Coronary artery (tissue), 2 donors: ENCODE measurements at regions not wholly inside any gene's neighbourhood (a gene's known extent, or its start where the extent isn't known, plus 50 kb on each side); places are given as distances from the start of the nearest gene placed in this dataset.

Experiments used
- DNase-seq: peaks from one replicate; pipeline ENCODE4 v3.0.0-alpha.2; 2017; ENCODE audit warnings: low spot score
- H3K27ac ChIP-seq, 2 donors: fragments of 200-600 bp; sonication (generic); one replicate each; pipeline ENCODE4 v1.5.1; 2016 to 2019
- H3K4me3 ChIP-seq: fragments of 200-600 bp; sonication (generic); 2 replicates; pipeline ENCODE4 v1.5.1; 2016; ENCODE audit warnings: mild to moderate bottlenecking, moderate library complexity
- CTCF ChIP-seq: fragments of 200-600 bp; sonication (generic); IDR thresholded peaks from one replicate; pipeline ENCODE4 v1.5.1; 2019; ENCODE audit warnings: antibody characterized with exemption

- Histone ChIP-seq H3K4me3 (no peak overlapping the region), H3K27ac (no peak overlapping the region)
- DNase-seq = no peak
- no peak for TF ChIP-seq CTCF
Observed at GRCh38 chr12:132400011-132400641, 70.7 kb upstream of the GALNT9 start.

- H3K27ac ChIP-seq = no peak overlapping the region
- TF ChIP-seq CTCF = no peak
- no peak for DNase-seq
- H3K4me3 ChIP-seq = no peak overlapping the region
Observed at GRCh38 chr12:132399092-132400010, 70.0 kb upstream of the GALNT9 start.

- no peak overlapping the region for H3K27ac ChIP-seq
- DNase-seq = no peak
- no peak for TF ChIP-seq CTCF
Observed at GRCh38 chr12:132398386-132398991, 69.1 kb upstream of the GALNT9 start.

GRCh38 chr12:132397934-132398385, 68.6 kb upstream of the GALNT9 start:
- Histone ChIP-seq H3K4me3 (no peak overlapping the region), H3K27ac (no peak overlapping the region)
- TF ChIP-seq CTCF = no peak
- no peak for DNase-seq

More at GRCh38 chr12:132398386-132398991, 69.1 kb upstream of the GALNT9 start:
- H3K4me3 ChIP-seq = no peak overlapping the region

- TF ChIP-seq CTCF = no peak
Observed at GRCh38 chr12:132397152-132397933, 68.0 kb upstream of the GALNT9 start.

GRCh38 chr12:132396657-132397056, 67.3 kb upstream of the GALNT9 start:
- no peak for TF ChIP-seq CTCF
- Histone ChIP-seq H3K27ac (no peak overlapping the region), H3K4me3 (no peak overlapping the region)
- no peak for DNase-seq

More at GRCh38 chr12:132397152-132397933, 68.0 kb upstream of the GALNT9 start:
- no peak for DNase-seq
- no peak overlapping the region for H3K4me3 ChIP-seq
- H3K27ac ChIP-seq = no peak overlapping the region
